Prostate gland (tissue), 2 donors: ENCODE measurements at regions not wholly inside any gene's neighbourhood (a gene's known extent, or its start where the extent isn't known, plus 50 kb on each side); places are given as distances from the start of the nearest gene placed in this dataset.

ENCODE experiments used
- DNase-seq: peaks from one replicate; pipeline ENCODE4 v3.0.0-alpha.2; 2019; ENCODE audit warnings: low spot score
- H3K27ac ChIP-seq, 2 donors: fragments of 200-600 bp; sonication (generic); 2 replicates each; pipeline ENCODE4 v1.5.1; 2017 to 2019
- H3K27me3 ChIP-seq: fragments of 200-600 bp; sonication (generic); replicated peaks from 2 replicates; pipeline ENCODE4 v1.5.1; 2019; ENCODE audit not compliant: insufficient read depth
- H3K36me3 ChIP-seq, 2 donors: fragments of 200-600 bp; sonication (generic); 1 replicate in 1 of 2; 2 replicates in 1 of 2; pipeline versions ENCODE4 v1.5.1 to v1.8.1; 2017 to 2019
- H3K4me1 ChIP-seq: fragments of 200-600 bp; sonication (generic); replicated peaks from 2 replicates; pipeline ENCODE4 v1.5.1; 2019
- H3K4me3 ChIP-seq, 2 donors: fragments of 200-600 bp; sonication (generic); 2 replicates each; pipeline ENCODE4 v1.5.1; 2017 to 2019
- H3K9me3 ChIP-seq: fragments of 200-600 bp; sonication (generic); 2 replicates; pipeline ENCODE4 v1.5.1; 2017
- CTCF ChIP-seq, 4 experiments: fragments of 200-600 bp in 2 of 4; fragments of 450-650 bp in 2 of 4; sonication (generic) in 2 of 4; IDR thresholded peaks; 1 replicate in 3 of 4; 2 replicates in 1 of 4; pipeline ENCODE4 v1.5.1; 2016 to 2019; ENCODE audit warnings: antibody characterized with exemption in 4 of 4, mild to moderate bottlenecking in 2 of 4, moderate library complexity in 2 of 4
- POLR2A ChIP-seq: fragments of 450-650 bp; IDR thresholded peaks from one replicate; pipeline ENCODE4 v1.6.1; 2016; ENCODE audit warnings: antibody characterized with exemption, mild to moderate bottlenecking
- POLR2AphosphoS5 ChIP-seq: sonication (generic); formaldehyde crosslinking; IDR thresholded peaks from one replicate; pipeline ENCODE4 v1.6.1; 2017; ENCODE audit warnings: antibody characterized with exemption
- WGBS: methylation state at CpG from one replicate; pipeline ENCODE4 v1.1.5; 2018; 5-methylcytosine and 5-hydroxymethylcytosine counted together
- intact Hi-C: fragments of 100-400 bp; cut with DNase I; formaldehyde crosslinking; loops from one replicate; pipeline ENCODE4 v1.14.2; 2022

DNA sequence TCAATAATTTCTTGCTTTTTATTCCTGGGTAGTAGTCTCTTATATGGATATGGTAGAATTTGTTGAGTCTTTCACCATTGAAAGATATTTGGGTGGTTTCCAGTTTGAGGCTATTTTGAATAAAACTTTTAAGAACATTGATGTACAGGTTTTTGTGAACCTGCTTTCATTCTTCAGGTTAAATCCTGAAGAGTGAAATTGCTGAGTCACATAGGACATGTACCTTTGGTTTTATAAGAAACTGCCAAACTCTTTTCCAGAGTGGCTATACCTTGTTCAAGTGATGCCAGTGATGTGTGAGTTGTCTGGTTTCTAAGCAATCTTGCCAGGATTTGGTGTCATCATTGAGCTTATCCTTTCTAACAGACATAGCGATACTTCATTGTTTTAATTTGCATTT, 184.6 kb upstream of the PZP start:
- no peaks in the 10 kb centered on the region for H3K36me3 ChIP-seq
- intact Hi-C loops = no loop called here
- 100% methylated on average over 1 of the region's 1 CpG for WGBS
- H3K9me3 ChIP-seq = no peaks in the 10 kb centered on the region
- TF ChIP-seq CTCF (IDR thresholded peaks at IDR 0.05) (no peak), POLR2A (no peak), POLR2AphosphoS5 (no peak)
- no peak for DNase-seq
- no peaks in the 10 kb centered on the region for H3K27me3 ChIP-seq
- H3K4me1 ChIP-seq = no peaks in the 10 kb centered on the region
- H3K27ac ChIP-seq = no peak overlapping the region
- no peak overlapping the region for H3K4me3 ChIP-seq

GRCh38 chr12:9391815-9392214, 183.6 kb upstream of the PZP start:
- H3K27me3 ChIP-seq = no peaks in the 10 kb centered on the region
- no peak for TF ChIP-seq POLR2AphosphoS5
- no peak for TF ChIP-seq POLR2A
- no peak for TF ChIP-seq CTCF (IDR thresholded peaks at IDR 0.05)

DNA sequence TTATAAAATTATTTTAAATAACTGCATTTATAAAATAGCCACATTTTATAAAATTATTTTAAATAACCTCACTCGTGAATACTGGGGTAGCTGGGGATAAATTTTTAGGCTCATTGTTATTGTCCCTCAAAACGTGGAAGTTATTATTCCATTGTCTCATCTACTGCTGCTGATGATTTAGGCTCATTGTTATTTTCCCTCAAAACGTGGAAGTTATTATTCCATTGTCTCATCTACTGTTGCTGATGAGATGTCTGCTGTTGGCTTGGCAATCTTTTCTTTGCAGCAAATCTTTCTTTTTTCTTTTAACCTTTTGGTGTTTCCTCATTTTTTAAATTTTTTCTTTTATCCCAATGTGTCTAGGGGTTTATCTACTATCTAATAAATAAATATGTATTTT, 182.6 kb upstream of the PZP start:
- 64% methylated on average over 3 of the region's 3 CpGs for WGBS
- no peaks in the 10 kb centered on the region for H3K27me3 ChIP-seq
- TF ChIP-seq POLR2AphosphoS5 (no peak), POLR2A (no peak), CTCF (IDR thresholded peaks at IDR 0.05) (no peak)
- H3K4me3 ChIP-seq = no peak overlapping the region
- H3K36me3 ChIP-seq = no peaks in the 10 kb centered on the region
- intact Hi-C loops = no loop called here
- H3K4me1 ChIP-seq = no peaks in the 10 kb centered on the region
- DNase-seq = no peak
- no peaks in the 10 kb centered on the region for H3K9me3 ChIP-seq
- no peak overlapping the region for H3K27ac ChIP-seq

More at GRCh38 chr12:9391815-9392214, 183.6 kb upstream of the PZP start:
- Histone ChIP-seq H3K27ac (no peak overlapping the region), H3K36me3 (no peaks in the 10 kb centered on the region), H3K4me1 (no peaks in the 10 kb centered on the region), H3K9me3 (no peaks in the 10 kb centered on the region), H3K4me3 (no peak overlapping the region)
- WGBS = 59% methylated on average over 2 of the region's 2 CpGs
- no peak for DNase-seq
- intact Hi-C loops = no loop called here

DNA sequence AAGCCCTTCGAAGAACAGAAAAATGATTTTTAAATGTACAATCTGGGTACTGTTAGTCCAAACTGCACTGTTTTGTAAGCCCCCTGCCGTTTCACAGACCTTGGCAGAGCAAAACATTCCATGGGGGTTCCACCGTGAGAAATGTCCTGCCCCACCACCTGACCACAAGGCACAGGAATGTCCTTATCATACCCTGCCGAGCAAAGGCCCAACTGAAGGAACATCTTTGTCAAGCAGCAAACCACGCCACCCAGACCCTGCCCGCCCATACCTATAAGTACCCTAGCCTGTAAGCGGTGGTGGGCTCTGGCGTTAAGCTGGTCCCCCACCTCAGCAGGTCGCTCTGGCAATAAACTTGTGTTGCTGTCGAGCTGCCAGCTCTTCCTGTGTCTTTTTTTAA, 181.6 kb upstream of the PZP start:
- Histone ChIP-seq H3K4me1 (no peaks in the 10 kb centered on the region), H3K4me3 (no peak overlapping the region), H3K9me3 (no peaks in the 10 kb centered on the region), H3K27ac (no peak overlapping the region), H3K27me3 (no peaks in the 10 kb centered on the region), H3K36me3 (no peaks in the 10 kb centered on the region)
- no peak for DNase-seq
- 67% methylated on average over 10 of the region's 10 CpGs for WGBS
- intact Hi-C loops = no loop called here
- TF ChIP-seq POLR2AphosphoS5 (no peak), POLR2A (no peak), CTCF (IDR thresholded peaks at IDR 0.05) (no peak)

GRCh38 chr12:9388379-9388778, 180.2 kb upstream of the PZP start:
- H3K27ac ChIP-seq = no peak overlapping the region

More at GRCh38 chr12:9388379-9388778, 180.2 kb upstream of the PZP start:
- intact Hi-C loops = no loop called here
- Histone ChIP-seq H3K4me1 (no peaks in the 10 kb centered on the region), H3K9me3 (no peaks in the 10 kb centered on the region), H3K4me3 (no peak overlapping the region), H3K27me3 (no peaks in the 10 kb centered on the region), H3K36me3 (no peaks in the 10 kb centered on the region)
- no peak for DNase-seq
- 55% methylated on average over 8 of the region's 8 CpGs for WGBS
- TF ChIP-seq CTCF (IDR thresholded peaks at IDR 0.05) (no peak), POLR2A (no peak), POLR2AphosphoS5 (no peak)
